CD4-positive, CD25-positive, alpha-beta regulatory T cell (primary cell): ENCODE measurements at regions not wholly inside any gene's neighbourhood (a gene's known extent, or its start where the extent isn't known, plus 50 kb on each side); places are given as distances from the start of the nearest gene placed in this dataset.

ENCODE experiments used
- ATAC-seq, 2 donors: fragments of 150-1000 bp; cut with Tn5 transposase; one replicate each; pipeline ENCODE4 v1.10.0; 2021; ENCODE audit warnings: low read depth in 2 of 2, moderate number of reproducible peaks in 2 of 2, moderate library complexity in 1 of 2
- DNase-seq, 3 donors: peaks; one replicate each; pipeline versions ENCODE4 v3.0.0 to v3.0.0-alpha.2; 2012 to 2022; ENCODE audit warnings: mixed read lengths in 1 of 3
- H3K27ac ChIP-seq: one replicate; pipeline ENCODE4 v1.7.0; 2013; ENCODE audit warnings: mild to moderate bottlenecking, low read length; ENCODE audit not compliant: insufficient read depth, poor library complexity, severe bottlenecking
- H3K27me3 ChIP-seq: one replicate; pipeline ENCODE4 v1.7.0; 2013; ENCODE audit warnings: low read length; ENCODE audit not compliant: control insufficient read depth, insufficient read depth
- H3K36me3 ChIP-seq: one replicate; pipeline ENCODE4 v1.7.0; 2013; ENCODE audit warnings: mild to moderate bottlenecking, low read length, moderate library complexity; ENCODE audit not compliant: control insufficient read depth, insufficient read depth
- H3K4me1 ChIP-seq: 2 replicates; pipeline ENCODE4 v1.7.0; 2013; ENCODE audit warnings: mild to moderate bottlenecking, low read length; ENCODE audit not compliant: insufficient read depth, control insufficient read depth, poor library complexity, severe bottlenecking
- H3K4me3 ChIP-seq: one replicate; pipeline ENCODE4 v1.7.0; 2013; ENCODE audit warnings: low read depth, mild to moderate bottlenecking, low read length, moderate library complexity
- H3K9me3 ChIP-seq, 2 experiments: 1 replicate in 1 of 2; 2 replicates in 1 of 2; pipeline ENCODE4 v1.7.0; 2013; ENCODE audit warnings: low read length in 2 of 2, mild to moderate bottlenecking in 1 of 2, moderate library complexity in 1 of 2; ENCODE audit not compliant: control insufficient read depth in 2 of 2
- H3K27ac Mint-ChIP-seq, 3 donors: one replicate each; pipeline ENCODE4 v1.8.0; 2020 to 2022; ENCODE audit warnings: mild to moderate bottlenecking in 3 of 3, mixed read lengths in 3 of 3, moderate library complexity in 2 of 3
- H3K27me3 Mint-ChIP-seq: one replicate; pipeline ENCODE4 v1.8.0; 2022; ENCODE audit warnings: mild to moderate bottlenecking, mixed read lengths
- H3K36me3 Mint-ChIP-seq: one replicate; pipeline ENCODE4 v1.8.0; 2020; ENCODE audit warnings: mixed read lengths
- H3K4me1 Mint-ChIP-seq, 4 donors: one replicate each; pipeline ENCODE4 v1.8.0; 2020 to 2022; ENCODE audit warnings: mixed read lengths in 4 of 4, mild to moderate bottlenecking in 1 of 4
- H3K4me3 Mint-ChIP-seq, 4 donors: one replicate each; pipeline ENCODE4 v1.8.0; 2020 to 2022; ENCODE audit warnings: mild to moderate bottlenecking in 4 of 4, mixed read lengths in 4 of 4, moderate library complexity in 3 of 4
- H3K9me3 Mint-ChIP-seq, 7 donors: one replicate each; pipeline ENCODE4 v1.8.0; 2020 to 2022; ENCODE audit warnings: mixed read lengths in 7 of 7, mild to moderate bottlenecking in 3 of 7, moderate library complexity in 2 of 7

DNA sequence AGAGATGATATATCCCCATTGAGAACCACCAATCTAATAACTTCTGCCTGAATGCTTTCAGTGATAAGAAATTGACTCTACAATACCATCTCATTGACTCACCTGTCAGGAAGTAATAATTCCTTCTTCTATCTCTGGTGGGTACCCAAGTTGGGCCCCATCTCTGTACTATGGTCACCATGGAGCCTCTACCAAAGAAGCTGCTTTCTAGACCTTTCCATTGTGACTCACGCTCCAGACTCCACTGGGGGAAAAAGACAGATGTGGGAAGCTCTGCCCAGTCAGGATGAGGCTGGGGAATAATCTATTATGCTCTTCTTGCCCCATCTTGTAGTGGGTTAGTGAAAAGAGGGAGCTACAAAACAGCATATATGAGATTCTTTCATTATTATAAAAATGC lies 100.4 kb downstream of the COPRS start:
- Mint-ChIP-seq H3K4me3 (no peak overlapping the region), H3K36me3 (no peaks in the 10 kb centered on the region), H3K27me3 (peaks cover 6% of the 10 kb centered on the region), H3K9me3 (peaks cover 0 to 1% (median 0%) of the 10 kb centered on the region in 7 donors), H3K27ac (no peak overlapping the region), H3K4me1 (no peaks in the 10 kb centered on the region)
- Histone ChIP-seq H3K36me3 (no peaks in the 10 kb centered on the region), H3K9me3 (no peaks in the 10 kb centered on the region), H3K27ac (no peak overlapping the region), H3K27me3 (peaks cover 5% of the 10 kb centered on the region), H3K4me1 (no peaks in the 10 kb centered on the region), H3K4me3 (no peak overlapping the region)
- DNase-seq (no peak), ATAC-seq (no peak)

DNA sequence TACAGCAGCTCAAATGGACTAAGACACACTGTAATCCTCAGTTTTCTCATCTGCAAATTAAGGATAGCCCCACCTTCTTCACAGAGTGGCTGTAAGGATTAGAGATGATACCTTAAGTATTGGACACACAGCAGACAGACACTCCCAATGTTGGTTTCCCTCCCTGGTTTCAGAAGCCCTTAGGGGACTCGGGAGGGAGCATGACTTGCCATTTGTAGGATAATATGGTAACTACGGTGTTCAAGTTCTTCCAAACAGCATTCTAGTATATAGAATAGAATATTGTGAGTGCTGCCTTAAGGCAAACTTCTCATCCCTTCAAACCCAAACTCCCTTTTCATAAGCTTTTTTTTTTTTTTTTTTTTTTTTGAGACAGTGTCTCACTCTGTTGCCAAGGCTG lies 101.9 kb downstream of the COPRS start:
- H3K27me3 Mint-ChIP-seq: no peaks in the 10 kb centered on the region
- Histone ChIP-seq H3K27ac (no peak overlapping the region), H3K27me3 (peaks cover 5% of the 10 kb centered on the region), H3K4me3 (no peak overlapping the region), H3K36me3 (no peaks in the 10 kb centered on the region), H3K9me3 (no peaks in the 10 kb centered on the region), H3K4me1 (no peaks in the 10 kb centered on the region)
- no peak overlapping the region for H3K27ac Mint-ChIP-seq
- DNase-seq (no peak), ATAC-seq (no peak)
- no peaks in the 10 kb centered on the region for H3K9me3 Mint-ChIP-seq
- no peak overlapping the region for H3K4me3 Mint-ChIP-seq
- no peaks in the 10 kb centered on the region for H3K4me1 Mint-ChIP-seq
- no peaks in the 10 kb centered on the region for H3K36me3 Mint-ChIP-seq

DNA sequence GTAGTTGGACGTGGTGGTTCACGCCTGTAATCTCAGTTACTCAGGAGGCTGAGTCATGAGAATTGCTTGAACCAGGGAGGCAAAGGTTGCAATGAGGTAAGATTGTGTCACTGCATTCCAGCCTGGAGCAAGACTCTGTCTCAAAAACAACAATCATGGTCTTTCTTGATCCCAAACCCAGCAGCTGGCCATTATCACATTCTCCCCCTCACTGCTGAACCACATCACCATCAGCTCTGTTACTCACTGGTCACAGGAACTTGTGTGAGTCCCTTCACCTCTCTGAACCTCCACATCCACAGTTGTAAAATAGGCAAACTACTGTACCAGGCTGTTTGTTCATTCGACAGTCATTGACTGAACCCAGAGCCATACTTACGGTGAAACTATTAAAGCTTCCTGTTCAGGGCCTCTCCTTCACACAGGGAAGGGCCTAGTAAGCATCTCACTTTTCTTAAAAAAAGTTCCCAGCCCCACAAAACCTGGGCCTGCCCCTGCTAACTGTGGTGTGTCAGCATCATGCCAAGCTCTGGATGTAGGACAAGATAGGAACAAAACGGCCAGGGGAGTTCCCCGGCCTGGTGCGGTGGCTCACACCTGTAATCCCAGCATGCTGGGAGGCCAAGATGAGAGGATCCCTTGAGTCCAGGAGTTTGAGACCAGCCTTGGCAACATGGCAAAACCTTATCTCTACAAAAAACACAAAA lies 104.7 kb downstream of the COPRS start:
- H3K36me3 Mint-ChIP-seq: no peaks in the 10 kb centered on the region
- no peaks in the 10 kb centered on the region for H3K9me3 ChIP-seq
- no peaks in the 10 kb centered on the region for H3K4me1 ChIP-seq
- no peak overlapping the region for H3K4me3 Mint-ChIP-seq
- no peak for ATAC-seq
- no peak for DNase-seq
- H3K27me3 ChIP-seq: peaks cover 5% of the 10 kb centered on the region
- no peaks in the 10 kb centered on the region for H3K9me3 Mint-ChIP-seq
- H3K27ac Mint-ChIP-seq: no peak overlapping the region
- peaks cover 6% of the 10 kb centered on the region for H3K27me3 Mint-ChIP-seq
- H3K4me3 ChIP-seq: no peak overlapping the region
- no peaks in the 10 kb centered on the region for H3K4me1 Mint-ChIP-seq
- no peaks in the 10 kb centered on the region for H3K36me3 ChIP-seq
- no peak overlapping the region for H3K27ac ChIP-seq

DNA sequence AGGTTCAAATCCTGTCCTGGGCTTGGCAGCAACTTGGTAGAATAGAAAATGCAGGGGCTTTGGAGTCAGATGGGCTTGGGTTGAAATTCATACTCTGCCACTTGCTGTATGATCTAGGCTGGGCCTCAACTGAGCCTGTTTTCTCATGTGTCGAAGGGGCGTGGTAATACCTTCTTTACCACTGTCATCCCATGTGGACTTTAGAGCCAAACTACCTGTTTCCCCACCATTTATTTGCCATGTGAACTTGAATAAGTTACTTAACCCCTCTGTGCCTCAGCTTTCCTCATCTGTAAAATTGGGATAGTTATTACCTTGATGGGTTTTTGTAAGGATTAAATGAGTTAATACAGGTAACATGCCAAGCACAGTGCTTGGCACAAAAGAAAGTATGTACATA lies 106.0 kb downstream of the COPRS start:
- ATAC-seq (no peak), DNase-seq (no peak)
- Histone ChIP-seq H3K4me1 (no peaks in the 10 kb centered on the region), H3K36me3 (no peaks in the 10 kb centered on the region), H3K27ac (no peak overlapping the region), H3K9me3 (no peaks in the 10 kb centered on the region), H3K27me3 (peaks cover 1% of the 10 kb centered on the region), H3K4me3 (no peak overlapping the region)
- no peaks in the 10 kb centered on the region for H3K9me3 Mint-ChIP-seq
- no peaks in the 10 kb centered on the region for H3K4me1 Mint-ChIP-seq
- no peaks in the 10 kb centered on the region for H3K36me3 Mint-ChIP-seq
- H3K27ac Mint-ChIP-seq: no peak overlapping the region
- H3K4me3 Mint-ChIP-seq: no peak overlapping the region
- peaks cover 13% of the 10 kb centered on the region for H3K27me3 Mint-ChIP-seq

DNA sequence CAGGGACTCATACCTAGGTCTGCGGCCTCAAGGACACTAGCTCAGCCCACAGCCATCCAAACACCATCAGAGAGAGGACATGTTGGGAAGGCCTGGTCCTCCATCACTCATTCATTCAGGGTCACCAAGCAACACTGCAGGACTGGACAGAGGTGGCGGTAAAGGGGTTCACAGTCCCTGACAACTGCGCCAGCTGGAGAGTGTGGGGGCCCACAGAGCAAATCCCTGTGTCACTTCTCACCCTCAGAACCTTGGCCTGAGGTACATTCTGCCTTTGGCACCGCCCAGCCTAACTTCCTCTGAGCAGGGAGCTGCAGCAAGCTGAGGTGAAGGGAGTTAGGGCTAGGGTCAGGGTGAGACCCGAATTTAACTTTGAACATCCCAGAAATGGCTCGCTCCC lies 106.5 kb downstream of the COPRS start:
- H3K36me3 ChIP-seq: no peaks in the 10 kb centered on the region
- no peak overlapping the region for H3K27ac ChIP-seq
- H3K4me3 Mint-ChIP-seq: no peak overlapping the region
- H3K27ac Mint-ChIP-seq: no peak overlapping the region
- no peaks in the 10 kb centered on the region for H3K27me3 ChIP-seq
- no peaks in the 10 kb centered on the region for H3K4me1 ChIP-seq
- H3K9me3 ChIP-seq: no peaks in the 10 kb centered on the region
- H3K4me1 Mint-ChIP-seq: no peaks in the 10 kb centered on the region
- DNase-seq (no peak), ATAC-seq (no peak)
- H3K27me3 Mint-ChIP-seq: peaks cover 17% of the 10 kb centered on the region
- H3K36me3 Mint-ChIP-seq: no peaks in the 10 kb centered on the region
- H3K9me3 Mint-ChIP-seq: no peaks in the 10 kb centered on the region
- no peak overlapping the region for H3K4me3 ChIP-seq

DNA sequence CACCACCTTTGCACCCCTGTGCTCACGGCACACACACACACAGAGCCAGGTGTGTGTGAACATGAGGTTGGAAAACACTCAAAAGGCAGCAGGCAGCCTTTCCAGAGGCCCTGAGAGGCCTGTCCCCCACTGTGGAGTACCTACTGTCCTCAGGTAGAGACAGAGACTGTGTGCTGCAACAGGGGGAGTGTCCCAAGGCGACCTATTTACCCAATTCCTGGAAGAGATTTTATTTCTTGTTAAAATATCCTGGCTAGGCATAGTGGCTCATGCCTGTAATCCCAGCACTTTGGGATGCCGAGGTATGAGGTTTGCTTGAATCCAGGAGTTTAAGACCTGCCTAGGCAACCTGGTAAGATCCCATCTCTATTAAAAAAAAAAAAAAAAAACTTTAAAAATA lies 108.5 kb downstream of the COPRS start:
- no peak overlapping the region for H3K27ac ChIP-seq
- Mint-ChIP-seq H3K27me3 (peaks cover 27% of the 10 kb centered on the region), H3K4me1 (no peaks in the 10 kb centered on the region), H3K9me3 (no peaks in the 10 kb centered on the region), H3K27ac (no peak overlapping the region), H3K36me3 (no peaks in the 10 kb centered on the region), H3K4me3 (no peak overlapping the region)
- DNase-seq (no peak), ATAC-seq (no peak)
- no peaks in the 10 kb centered on the region for H3K4me1 ChIP-seq
- no peaks in the 10 kb centered on the region for H3K27me3 ChIP-seq
- H3K4me3 ChIP-seq: no peak overlapping the region
- no peaks in the 10 kb centered on the region for H3K36me3 ChIP-seq
- no peaks in the 10 kb centered on the region for H3K9me3 ChIP-seq

DNA sequence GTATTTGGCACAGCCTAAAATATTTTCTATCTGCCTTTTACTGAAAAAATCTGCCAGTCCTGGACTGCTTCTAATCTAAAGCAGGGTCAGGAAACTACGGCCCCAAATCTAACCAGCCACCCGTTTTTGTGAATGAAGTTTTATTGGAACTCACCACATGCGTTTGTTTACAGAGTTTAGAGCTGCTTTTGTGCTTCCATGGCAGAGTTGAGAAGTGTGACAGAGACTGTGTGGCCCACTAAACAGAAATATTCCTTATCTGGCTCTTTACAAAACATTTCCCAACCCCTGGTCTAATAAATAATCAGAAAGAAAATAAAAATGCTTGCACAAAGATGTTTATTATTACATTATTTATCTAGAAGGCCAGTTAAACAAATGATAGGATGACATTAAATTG lies 110.2 kb downstream of the COPRS start:
- no peak overlapping the region for H3K27ac Mint-ChIP-seq
- DNase-seq (no peak), ATAC-seq (no peak)
- no peaks in the 10 kb centered on the region for H3K4me1 Mint-ChIP-seq
- H3K36me3 ChIP-seq: no peaks in the 10 kb centered on the region
- H3K4me3 Mint-ChIP-seq: no peak overlapping the region
- H3K9me3 ChIP-seq: no peaks in the 10 kb centered on the region
- no peaks in the 10 kb centered on the region for H3K36me3 Mint-ChIP-seq
- no peaks in the 10 kb centered on the region for H3K9me3 Mint-ChIP-seq
- H3K27ac ChIP-seq: no peak overlapping the region
- peaks cover 3% of the 10 kb centered on the region for H3K27me3 ChIP-seq
- H3K4me3 ChIP-seq: no peak overlapping the region
- peaks cover 41% of the 10 kb centered on the region for H3K27me3 Mint-ChIP-seq
- no peaks in the 10 kb centered on the region for H3K4me1 ChIP-seq

DNA sequence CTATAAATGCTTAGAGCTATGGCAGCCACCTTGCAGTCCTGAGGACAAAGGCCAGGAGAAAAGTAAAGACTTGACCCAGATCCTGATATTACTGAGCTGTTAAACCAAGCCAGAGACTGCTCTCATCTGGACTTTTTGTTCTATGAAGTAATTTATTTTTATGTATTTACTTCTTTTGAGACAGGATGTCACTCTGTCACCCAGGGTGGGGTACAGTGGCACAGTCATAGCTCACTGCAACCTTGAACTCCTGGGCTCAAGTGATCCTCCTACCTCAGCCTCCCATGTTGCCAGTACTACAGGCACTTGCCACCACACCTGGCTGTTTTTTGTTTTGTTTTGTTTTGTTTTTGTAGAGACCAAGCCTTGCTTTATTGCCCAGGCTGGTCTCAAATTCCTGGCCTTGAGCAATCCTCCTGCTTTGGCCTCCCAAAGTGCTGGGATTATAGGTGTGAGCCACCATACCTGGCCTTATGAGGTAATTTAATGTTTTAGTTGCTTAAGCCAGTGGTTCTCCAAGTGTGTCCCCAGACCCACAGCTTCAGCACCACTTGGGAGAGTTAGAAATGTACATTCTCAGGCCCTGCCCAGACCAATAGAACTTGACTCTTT lies 112.1 kb downstream of the COPRS start:
- ATAC-seq: no peak
- H3K9me3 ChIP-seq: no peaks in the 10 kb centered on the region
- H3K4me1 Mint-ChIP-seq: no peaks in the 10 kb centered on the region
- H3K4me3 Mint-ChIP-seq: no peak overlapping the region
- H3K27ac Mint-ChIP-seq: no peak overlapping the region
- H3K27me3 ChIP-seq: peaks cover 8% of the 10 kb centered on the region
- DNase-seq: peak in 1 of 3 donors; percentile 30
- H3K27ac ChIP-seq: no peak overlapping the region
- H3K36me3 Mint-ChIP-seq: no peaks in the 10 kb centered on the region
- H3K4me1 ChIP-seq: no peaks in the 10 kb centered on the region
- H3K9me3 Mint-ChIP-seq: no peaks in the 10 kb centered on the region
- H3K36me3 ChIP-seq: no peaks in the 10 kb centered on the region
- peaks cover 46% of the 10 kb centered on the region for H3K27me3 Mint-ChIP-seq
- H3K4me3 ChIP-seq: no peak overlapping the region
